Loucy (cell line): ENCODE measurements at regions not wholly inside any gene's neighbourhood (a gene's known extent, or its start where the extent isn't known, plus 50 kb on each side); places are given as distances from the start of the nearest gene placed in this dataset.

ENCODE experiments used
- H2AFZ ChIP-seq: fragments of 200-600 bp; sonication (generic); 2 replicates; pipeline ENCODE4 v1.6.0; 2016; ENCODE audit warnings: antibody characterized with exemption, mild to moderate bottlenecking, low read length, moderate library complexity
- H3F3A ChIP-seq: fragments of 200-600 bp; 2 replicates; pipeline ENCODE4 v1.6.0; 2016; ENCODE audit warnings: antibody characterized with exemption, low read depth, mild to moderate bottlenecking
- H3K27me3 ChIP-seq: fragments of 200-600 bp; sonication (generic); 2 replicates; pipeline ENCODE4 v1.6.1; 2014; ENCODE audit warnings: low read length, mild to moderate bottlenecking; ENCODE audit not compliant: insufficient read depth, poor library complexity, severe bottlenecking
- H3K36me3 ChIP-seq: fragments of 200-600 bp; sonication (generic); 2 replicates; pipeline ENCODE4 v1.6.1; 2016; ENCODE audit warnings: low read length; ENCODE audit not compliant: insufficient read depth
- H3K4me1 ChIP-seq: fragments of 200-600 bp; sonication (generic); 2 replicates; pipeline ENCODE4 v1.5.1; 2014; ENCODE audit warnings: low read length, mild to moderate bottlenecking; ENCODE audit not compliant: insufficient read depth, poor library complexity, severe bottlenecking
- H3K4me2 ChIP-seq: fragments of 200-600 bp; sonication (generic); 2 replicates; pipeline ENCODE4 v1.6.0; 2014; ENCODE audit warnings: antibody characterized with exemption, low read length, low read depth, mild to moderate bottlenecking; ENCODE audit not compliant: poor library complexity, severe bottlenecking
- H3K4me3 ChIP-seq: fragments of 200-600 bp; sonication (generic); 2 replicates; pipeline ENCODE4 v1.5.1; 2014; ENCODE audit warnings: low read length, mild to moderate bottlenecking, mixed read lengths; ENCODE audit not compliant: poor library complexity, severe bottlenecking
- H3K79me2 ChIP-seq: fragments of 200-600 bp; sonication (generic); 2 replicates; pipeline ENCODE4 v1.6.1; 2014; ENCODE audit warnings: low read length; ENCODE audit not compliant: insufficient read depth
- H3K9ac ChIP-seq: fragments of 200-600 bp; sonication (generic); 2 replicates; pipeline ENCODE4 v1.6.0; 2014; ENCODE audit warnings: mild to moderate bottlenecking, low read depth, low read length, moderate library complexity; ENCODE audit not compliant: poor library complexity, severe bottlenecking
- H3K9me2 ChIP-seq: fragments of 200-600 bp; sonication (generic); replicated peaks from 2 replicates; pipeline ENCODE4 v1.6.1; 2016; ENCODE audit warnings: low read depth, low read length, mixed read lengths
- H3K9me3 ChIP-seq: fragments of 200-600 bp; sonication (generic); 2 replicates; pipeline ENCODE4 v1.6.1; 2014; ENCODE audit warnings: mild to moderate bottlenecking, antibody characterized with exemption, low read length, low read depth; ENCODE audit not compliant: insufficient read depth
- H4K20me1 ChIP-seq: fragments of 200-600 bp; sonication (generic); 2 replicates; pipeline ENCODE4 v1.6.0; 2014; ENCODE audit warnings: antibody characterized with exemption, low read length, mild to moderate bottlenecking; ENCODE audit not compliant: insufficient read depth, poor library complexity, severe bottlenecking
- EZH2phosphoT487 ChIP-seq: fragments of 200-600 bp; IDR thresholded peaks from 2 replicates; pipeline ENCODE4 v1.6.1; 2018; ENCODE audit warnings: antibody characterized with exemption, mild to moderate bottlenecking, moderate library complexity, borderline replicate concordance
- TF ChIP-seq, protein P1 (sequence below): fragments of 200-600 bp; sonication (generic); conservative IDR thresholded peaks from 2 replicates; pipeline ENCODE4 v1.5.1; 2014; ENCODE audit warnings: mild to moderate bottlenecking, antibody characterized with exemption, low read length

DNA sequence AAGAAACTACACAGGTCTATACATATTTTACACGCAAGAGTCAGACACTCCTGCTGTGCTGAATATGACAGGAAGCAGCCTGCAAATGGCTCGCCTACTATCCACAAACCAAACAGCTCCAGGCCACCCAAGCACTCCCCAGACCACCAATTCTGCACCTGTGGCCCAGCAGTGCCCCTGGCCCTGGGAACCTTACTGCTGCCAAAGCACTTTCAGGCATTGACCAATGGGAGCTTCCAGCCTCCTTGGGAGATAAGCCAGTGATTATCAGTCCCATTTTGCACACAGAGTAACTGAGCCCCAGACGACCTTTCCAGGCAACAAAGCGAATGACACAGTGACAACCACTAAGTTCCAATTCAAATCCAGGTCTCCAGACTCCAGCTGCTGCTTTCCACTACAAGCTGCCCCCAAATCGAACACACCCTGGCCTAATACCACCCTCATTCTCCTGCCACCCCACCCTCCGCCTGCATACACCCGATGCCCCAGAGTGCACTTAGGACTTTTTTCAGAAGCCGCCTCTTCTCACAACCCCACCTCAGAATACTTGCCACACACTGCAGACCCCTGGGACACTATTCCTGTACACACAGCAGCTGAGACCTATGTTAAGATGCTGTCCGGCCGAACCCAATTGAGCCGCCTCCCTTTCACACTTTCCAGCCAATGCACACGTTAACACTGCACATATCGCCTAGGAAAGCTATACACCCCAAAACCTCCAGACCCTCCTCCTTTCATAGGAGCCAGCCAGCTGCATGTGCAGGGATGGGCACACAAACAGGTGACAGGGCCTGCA is 126.1 kb upstream of the PRMT8 start:
- Histone ChIP-seq H3K9ac (no peak overlapping the region), H3K79me2 (no peaks in the 10 kb centered on the region), H4K20me1 (no peaks in the 10 kb centered on the region), H2AFZ (no peak overlapping the region), H3K4me2 (no peak overlapping the region), H3K4me3 (no peak overlapping the region), H3K4me1 (no peaks in the 10 kb centered on the region), H3F3A (no peaks in the 10 kb centered on the region), H3K9me2 (no peaks in the 10 kb centered on the region), H3K36me3 (no peaks in the 10 kb centered on the region), H3K27me3 (no peaks in the 10 kb centered on the region), H3K9me3 (no peaks in the 10 kb centered on the region)
- TF ChIP-seq, protein P1, sequence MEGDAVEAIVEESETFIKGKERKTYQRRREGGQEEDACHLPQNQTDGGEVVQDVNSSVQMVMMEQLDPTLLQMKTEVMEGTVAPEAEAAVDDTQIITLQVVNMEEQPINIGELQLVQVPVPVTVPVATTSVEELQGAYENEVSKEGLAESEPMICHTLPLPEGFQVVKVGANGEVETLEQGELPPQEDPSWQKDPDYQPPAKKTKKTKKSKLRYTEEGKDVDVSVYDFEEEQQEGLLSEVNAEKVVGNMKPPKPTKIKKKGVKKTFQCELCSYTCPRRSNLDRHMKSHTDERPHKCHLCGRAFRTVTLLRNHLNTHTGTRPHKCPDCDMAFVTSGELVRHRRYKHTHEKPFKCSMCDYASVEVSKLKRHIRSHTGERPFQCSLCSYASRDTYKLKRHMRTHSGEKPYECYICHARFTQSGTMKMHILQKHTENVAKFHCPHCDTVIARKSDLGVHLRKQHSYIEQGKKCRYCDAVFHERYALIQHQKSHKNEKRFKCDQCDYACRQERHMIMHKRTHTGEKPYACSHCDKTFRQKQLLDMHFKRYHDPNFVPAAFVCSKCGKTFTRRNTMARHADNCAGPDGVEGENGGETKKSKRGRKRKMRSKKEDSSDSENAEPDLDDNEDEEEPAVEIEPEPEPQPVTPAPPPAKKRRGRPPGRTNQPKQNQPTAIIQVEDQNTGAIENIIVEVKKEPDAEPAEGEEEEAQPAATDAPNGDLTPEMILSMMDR, result no peak
- no peak for TF ChIP-seq EZH2phosphoT487

DNA sequence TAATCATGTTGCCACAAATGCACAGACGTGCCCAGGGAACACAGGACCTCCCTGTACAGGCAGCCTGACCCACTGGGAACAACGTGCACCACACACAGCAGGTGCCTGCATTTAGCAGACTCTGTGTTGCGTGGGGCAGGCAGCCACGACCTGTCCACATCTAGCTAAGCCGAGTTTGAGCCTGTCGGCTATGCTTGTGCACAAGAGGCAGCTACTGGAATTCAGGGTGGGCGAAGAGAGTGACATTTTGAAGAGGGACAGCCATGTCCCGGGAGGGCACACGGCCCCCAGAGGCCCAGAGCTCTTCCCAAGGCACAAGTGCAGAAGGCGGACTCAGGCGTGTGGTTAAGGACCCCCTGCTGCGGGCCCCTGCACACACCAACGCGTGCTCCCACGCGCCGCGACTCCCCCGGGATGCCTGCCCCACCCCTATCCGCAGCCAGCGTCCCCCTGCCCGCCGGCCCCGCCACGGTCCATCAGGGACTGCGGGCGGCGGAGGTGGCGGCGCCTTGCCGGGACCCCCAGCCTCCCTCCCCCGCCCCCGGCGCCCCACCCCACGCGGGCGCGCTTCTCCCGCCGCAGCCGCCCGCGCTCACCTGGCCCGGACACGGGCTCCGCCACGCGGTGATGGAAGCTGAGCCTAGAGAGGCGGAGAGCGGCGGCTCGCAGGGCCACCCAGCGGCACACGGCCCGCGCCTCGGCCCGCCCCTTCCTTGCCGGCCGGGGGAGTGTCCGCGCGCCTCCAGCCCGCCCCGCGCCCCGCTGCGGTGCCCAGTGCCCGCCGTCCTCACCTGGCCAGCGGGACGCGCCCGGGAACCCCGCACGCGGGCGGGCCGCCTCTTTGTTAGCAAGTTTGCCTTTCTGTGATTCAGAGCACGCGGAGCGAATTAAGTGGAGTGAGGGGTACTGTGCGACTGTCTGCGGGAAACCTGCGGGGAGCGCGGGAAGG is 125.3 kb upstream of the PRMT8 start:
- Histone ChIP-seq H3K9ac (no peak overlapping the region), H4K20me1 (no peaks in the 10 kb centered on the region), H3K4me1 (no peaks in the 10 kb centered on the region), H3K9me3 (no peaks in the 10 kb centered on the region), H3F3A (no peaks in the 10 kb centered on the region), H3K4me2 (no peak overlapping the region), H2AFZ (no peak overlapping the region), H3K36me3 (no peaks in the 10 kb centered on the region), H3K79me2 (no peaks in the 10 kb centered on the region), H3K4me3 (no peak overlapping the region), H3K9me2 (no peaks in the 10 kb centered on the region), H3K27me3 (no peaks in the 10 kb centered on the region)
- TF ChIP-seq EZH2phosphoT487, result no peak
- TF ChIP-seq, protein P1, result no peak

DNA sequence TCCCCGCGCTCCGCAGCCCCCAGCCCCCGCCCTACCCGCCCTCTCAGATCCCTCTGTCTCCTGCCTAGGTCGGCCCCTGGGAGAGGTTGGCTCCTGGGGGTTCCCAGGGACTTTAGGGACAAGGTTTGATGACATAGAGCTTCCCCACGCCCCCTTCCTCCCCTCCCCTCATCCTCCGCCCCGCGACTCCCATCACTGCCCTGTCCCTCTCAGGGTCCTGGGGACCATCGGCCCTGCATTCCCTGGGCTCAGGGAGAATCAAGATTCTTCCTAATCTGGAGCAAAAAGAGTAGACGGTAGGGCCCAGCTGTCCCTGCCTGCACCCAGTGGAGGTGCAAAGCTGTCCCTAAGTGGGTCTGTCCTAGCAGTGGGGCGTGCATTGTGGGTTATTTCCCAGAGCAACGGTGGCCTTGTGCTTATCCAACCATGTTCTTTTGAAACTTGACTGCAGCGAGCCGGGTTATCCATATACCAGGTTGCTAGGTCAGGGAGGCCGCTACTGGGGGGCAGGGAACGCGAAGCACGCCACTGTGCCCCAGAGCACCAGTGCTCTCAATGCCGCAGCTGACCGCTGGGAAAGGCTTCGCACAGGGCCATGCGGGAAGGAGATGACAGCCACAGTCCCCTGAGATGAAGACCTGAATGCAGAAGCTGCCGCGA is 124.4 kb upstream of the PRMT8 start:
- Histone ChIP-seq H3K4me2 (no peak overlapping the region), H4K20me1 (no peaks in the 10 kb centered on the region), H3K4me1 (no peaks in the 10 kb centered on the region), H3F3A (no peaks in the 10 kb centered on the region), H3K9me2 (no peaks in the 10 kb centered on the region), H2AFZ (no peak overlapping the region), H3K79me2 (no peaks in the 10 kb centered on the region), H3K36me3 (no peaks in the 10 kb centered on the region), H3K9me3 (no peaks in the 10 kb centered on the region), H3K4me3 (no peak overlapping the region), H3K9ac (no peak overlapping the region), H3K27me3 (no peaks in the 10 kb centered on the region)
- no peak for TF ChIP-seq EZH2phosphoT487
- TF ChIP-seq, protein P1, result no peak
